ENCODE measurements at regions not wholly inside any gene's neighbourhood (a gene's known extent, or its start where the extent isn't known, plus 50 kb on each side); places are given as distances from the start of the nearest gene placed in this dataset.

DNA sequence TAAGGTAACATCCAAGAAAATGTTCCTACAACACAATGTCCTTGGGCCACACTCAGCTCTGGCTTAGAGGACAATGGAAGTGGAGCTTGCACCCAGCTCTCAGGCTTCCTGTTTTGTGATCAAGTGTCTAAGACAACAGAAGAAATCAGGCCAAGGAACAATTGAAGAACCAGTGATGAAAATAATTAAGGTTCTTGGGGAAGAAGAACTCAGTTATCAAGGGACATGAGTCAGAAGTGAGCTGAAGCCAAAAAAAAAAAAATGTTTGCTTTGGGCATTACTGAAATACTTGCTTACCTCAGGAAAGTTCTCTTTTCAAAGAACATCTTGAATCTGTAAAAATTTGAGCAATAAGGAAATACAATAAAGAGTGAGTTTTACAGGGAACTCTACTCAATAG, 299.0 kb downstream of the FBXO15 start:
- no peak for DNase-seq

DNA sequence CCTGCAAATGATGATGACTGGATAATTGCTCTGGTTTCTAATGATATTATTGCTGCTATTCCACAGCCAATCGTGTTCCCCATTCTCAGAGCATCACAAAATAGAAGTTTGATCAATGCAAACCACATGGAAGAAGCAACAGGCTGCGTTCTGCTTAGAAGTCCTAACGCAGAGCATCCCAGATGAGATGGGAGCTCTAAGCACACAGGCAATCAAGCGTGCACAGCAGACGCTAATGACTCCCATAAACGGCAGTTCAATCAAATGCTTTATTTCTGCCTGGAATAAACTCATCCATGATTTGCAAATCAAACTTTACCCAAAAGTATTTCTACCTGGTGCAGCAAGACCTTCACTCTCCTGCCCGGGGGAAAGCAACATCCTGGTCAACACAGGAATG, 304.2 kb downstream of the FBXO15 start:
- no peak for DNase-seq

DNA sequence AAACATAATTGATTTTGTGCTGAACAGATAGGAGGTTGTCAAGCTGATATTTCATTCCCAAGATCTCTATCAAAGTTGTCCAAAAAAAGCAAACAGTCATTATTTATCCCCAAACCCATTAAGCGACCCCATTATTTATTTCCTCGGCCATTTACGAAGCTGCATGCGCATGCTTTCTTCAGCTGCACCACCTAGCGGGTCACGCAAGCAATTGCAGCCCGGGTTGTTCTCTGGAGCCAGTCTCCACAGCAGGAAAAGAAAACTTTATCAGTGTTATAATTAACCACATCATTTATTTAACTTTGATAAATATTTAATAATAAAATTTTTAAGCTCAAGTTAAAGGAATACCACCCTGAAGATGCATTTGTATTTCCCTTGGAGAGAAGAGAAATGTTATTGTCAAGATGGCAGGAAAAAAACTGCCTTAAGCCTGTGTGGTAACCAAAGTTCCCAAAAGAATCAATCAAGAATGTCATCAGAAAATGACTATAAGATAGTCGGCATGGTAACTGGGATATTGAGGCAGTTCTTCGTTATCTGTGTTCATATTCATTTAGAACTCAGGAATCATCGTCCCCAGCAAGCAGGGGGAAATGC, 304.7 kb downstream of the FBXO15 start:
- DNase-seq = peak; percentile 34 to 47

GRCh38 chr18:73841661-73842060, 306.0 kb downstream of the FBXO15 start:
- DNase-seq = no peak

DNA sequence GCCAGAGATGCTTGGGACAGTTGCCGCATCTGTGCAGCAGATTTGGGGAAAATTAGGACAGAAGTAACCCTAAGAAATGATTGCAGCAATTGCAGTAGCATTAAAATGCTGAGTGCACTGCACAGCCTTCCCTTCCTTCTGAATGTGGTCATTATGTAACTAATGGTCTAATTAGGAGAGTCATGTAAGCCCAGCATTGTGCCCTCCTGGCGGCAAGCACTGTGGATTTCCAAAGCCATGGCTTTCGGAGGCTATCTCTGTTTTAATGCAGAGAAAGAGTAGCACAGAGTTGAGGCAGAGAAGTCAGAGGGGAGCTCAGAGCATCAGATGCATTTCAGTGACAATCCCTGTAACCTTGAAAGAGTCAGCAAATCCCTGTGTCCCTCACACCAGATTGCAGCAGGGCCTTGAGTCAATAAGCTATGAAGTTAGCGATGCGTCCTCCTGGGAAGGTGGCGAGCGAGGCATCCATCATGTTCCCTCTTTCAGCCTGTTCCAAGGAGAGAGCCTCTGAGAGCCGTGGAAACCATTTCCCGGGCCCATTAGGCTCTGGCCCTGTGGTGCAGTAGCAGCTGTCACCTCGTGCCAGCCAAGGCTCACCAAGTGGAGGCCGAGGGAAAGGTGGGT, 307.2 kb downstream of the FBXO15 start:
- DNase-seq = peak; percentile 2 to 19

GRCh38 chr18:73839441-73839840, 308.2 kb downstream of the FBXO15 start:
- no peak for DNase-seq

DNA sequence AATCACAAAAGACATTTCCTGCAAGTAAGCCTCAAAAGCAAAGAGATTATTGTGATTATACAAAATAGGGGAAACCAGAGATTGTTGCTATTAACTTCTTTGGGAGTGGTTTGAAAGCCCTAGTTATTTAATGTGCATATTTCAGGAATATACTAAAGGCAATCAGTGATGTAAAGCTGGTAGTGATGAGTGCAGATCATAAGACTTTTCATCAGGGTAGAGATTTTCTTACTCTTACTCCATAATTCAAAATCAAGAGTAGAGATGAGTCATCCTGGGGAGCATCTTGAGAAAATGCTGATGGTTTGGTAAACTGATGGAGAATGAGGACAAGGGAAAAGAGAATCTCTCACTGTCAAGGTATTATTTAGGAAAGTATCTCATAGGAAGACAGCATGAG, 309.5 kb downstream of the FBXO15 start:
- DNase-seq = no peak

DNA sequence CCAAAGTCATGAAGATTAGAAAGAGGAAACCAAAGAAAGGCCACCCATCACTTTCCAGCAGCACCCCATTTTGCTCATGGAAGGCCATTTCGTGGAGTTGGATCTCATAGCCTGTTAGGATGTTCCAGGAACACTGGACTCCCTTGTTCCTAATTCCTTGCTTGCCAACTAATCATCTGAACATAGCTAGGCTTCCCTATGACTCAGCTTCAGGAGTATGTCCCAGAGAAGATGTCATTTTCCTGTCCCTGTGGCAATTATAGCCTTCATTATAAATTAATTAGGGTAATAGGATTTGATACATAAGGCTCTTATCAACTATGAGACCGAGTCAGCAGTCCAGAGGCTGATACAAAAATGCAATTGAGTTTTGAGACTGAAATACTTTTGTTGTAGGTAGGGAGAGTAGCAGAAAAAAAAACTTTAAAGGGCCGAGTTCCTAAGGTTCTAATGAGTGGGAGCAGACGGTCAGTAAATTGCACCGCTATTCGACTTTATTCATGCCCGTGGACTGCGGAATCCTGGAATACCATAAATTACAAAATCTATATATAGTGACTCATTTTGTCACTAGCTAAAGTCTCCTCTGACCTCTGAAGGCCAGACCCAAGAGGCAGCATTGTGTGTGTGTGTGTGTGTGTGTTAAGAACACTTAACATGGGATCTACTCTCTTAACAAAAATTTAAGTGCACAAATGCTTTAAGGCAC, 311.8 kb downstream of the FBXO15 start:
- no peak for DNase-seq

GRCh38 chr18:73835039-73835438, 312.6 kb downstream of the FBXO15 start:
- DNase-seq = no peak

- DNase-seq = no peak
Observed at GRCh38 chr18:73831688-73832087, 315.9 kb downstream of the FBXO15 start.

DNA sequence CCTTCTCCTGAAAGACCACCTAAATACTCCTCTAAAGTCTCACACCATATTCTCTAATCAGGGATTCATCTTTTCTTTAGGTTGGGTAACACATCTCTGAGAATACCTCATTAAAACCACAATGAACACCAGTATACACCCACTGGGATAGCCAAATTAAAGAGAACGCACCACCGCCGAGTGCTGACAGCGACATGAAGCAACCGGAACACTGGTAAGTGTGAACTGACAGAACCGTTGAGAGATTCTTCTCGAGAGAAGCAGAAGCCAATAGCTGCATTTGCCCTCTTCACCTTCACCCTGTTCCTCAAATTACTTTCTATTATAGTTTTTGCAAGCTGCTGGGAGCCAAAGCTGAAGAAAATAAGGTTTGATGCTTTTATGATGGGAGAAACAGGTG, 318.5 kb downstream of the FBXO15 start:
- no peak for DNase-seq

DNA sequence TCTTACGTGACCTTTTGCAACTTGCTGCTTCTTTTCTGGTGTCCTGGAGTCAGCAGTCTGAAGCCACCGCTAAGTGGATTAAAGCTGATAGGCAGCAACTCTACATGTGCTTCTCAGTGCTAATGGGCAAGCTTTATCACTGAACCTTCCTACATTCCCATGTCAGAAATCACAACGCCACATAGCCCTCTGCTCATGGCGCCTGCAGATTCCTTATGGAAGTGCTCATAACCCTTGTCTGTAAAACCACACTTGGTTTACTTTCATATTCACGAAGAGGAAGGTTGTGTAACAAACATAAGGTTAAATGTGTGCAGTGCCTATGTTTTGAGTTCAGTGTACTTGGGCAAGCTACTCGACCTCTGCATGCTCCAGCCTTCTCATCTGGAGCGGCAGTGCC, 319.8 kb downstream of the FBXO15 start:
- no peak for DNase-seq

- no peak for DNase-seq
Observed at GRCh38 chr18:73826098-73826497, 321.5 kb downstream of the FBXO15 start.

DNA sequence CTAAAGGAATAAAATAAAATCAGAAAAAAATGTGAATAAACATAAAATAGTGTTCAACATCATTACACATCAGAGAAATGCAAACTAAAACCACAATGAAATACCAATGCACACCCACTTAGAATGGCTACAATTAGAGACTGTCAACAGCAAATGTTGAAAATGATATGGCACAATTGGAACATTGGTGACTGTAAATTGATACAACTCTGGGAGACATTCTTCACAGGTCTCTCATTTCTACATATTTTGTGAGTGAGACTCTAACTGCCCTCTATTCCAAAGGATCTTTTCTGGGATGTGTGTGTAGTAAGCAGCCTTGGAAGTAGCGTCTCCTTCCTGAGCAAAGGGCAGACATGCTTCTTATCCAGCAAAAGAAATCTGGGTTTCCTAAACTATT, 323.0 kb downstream of the FBXO15 start:
- no peak for DNase-seq

- no peak for DNase-seq
Observed at GRCh38 chr18:73812423-73812822, 335.2 kb downstream of the FBXO15 start.

DNA sequence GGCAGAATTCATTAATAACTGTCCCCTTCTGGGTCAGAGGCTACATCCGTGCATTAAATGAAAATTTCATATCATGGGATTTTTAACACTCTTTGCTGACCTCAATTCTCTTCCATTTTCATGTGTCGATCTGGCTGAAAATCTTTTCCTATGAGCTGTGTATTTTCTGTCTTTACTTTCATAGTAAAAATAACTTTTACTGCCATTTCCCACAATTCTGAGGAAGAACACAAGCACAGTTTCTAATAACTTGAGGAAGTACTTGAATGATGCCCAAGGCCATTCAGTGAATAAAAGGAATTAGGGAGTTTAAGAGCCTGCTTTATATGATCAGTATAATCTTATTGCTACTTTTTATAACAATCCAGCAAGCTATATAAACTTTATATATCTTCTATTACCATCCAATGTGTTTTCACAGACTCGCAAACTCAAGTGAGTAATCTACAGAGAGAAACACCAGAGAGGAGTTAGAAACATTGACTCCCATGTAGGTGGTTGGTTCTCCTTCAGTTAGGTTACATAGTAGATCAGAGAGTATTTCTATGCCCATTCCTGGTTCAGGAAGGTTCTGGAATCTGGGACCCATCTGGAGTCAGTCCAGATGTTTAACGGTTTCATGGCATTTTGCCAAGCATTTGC, 340.0 kb downstream of the FBXO15 start:
- no peak for DNase-seq

DNA sequence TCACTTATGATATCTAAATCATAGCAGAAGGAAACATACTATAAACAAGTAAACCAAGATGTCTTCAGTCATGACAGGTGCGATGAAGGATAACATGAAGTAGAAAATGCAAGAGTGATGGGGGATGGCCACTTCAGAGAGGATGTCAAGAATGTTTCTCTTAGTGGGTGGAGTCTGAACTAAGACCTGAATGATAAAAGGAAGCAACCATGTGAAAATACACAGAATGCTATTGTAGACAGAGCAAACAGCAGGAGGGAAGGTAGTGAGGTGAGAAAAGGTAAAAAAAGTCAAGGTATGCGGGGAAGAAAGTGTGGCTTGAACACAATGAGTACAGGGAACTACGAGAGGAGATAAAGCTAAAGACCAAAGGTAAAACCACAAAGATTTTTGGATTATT, 341.6 kb downstream of the FBXO15 start:
- DNase-seq = no peak

- DNase-seq = no peak
Observed at GRCh38 chr18:73797419-73797818, 350.2 kb downstream of the FBXO15 start.

- DNase-seq = no peak
Observed at GRCh38 chr18:73793386-73793785, 354.2 kb downstream of the FBXO15 start.

DNA sequence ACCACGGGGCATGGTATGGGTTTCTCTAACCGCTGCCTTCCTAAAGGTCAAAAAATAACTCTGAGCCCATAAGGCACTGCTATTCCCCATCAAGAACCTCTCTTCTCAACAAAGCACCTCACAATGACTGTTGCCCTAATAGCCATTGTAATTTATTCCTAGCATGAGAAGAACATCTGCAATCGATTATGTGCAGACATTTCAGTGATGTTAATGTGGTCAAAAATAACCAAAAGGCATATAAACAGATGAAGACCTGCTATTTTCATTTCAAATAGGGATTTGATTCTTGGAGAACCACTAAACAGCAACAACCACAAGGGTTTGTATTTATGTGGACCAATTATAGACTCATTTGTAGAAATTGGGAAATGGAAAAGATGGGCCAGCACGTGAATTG, 356.6 kb downstream of the FBXO15 start:
- DNase-seq = no peak

- no peak for DNase-seq
Observed at GRCh38 chr18:73790587-73790986, 357.0 kb downstream of the FBXO15 start.

- DNase-seq = no peak
Observed at GRCh38 chr18:73787316-73787715, 360.3 kb downstream of the FBXO15 start.

GRCh38 chr18:73785300-73785699, 362.3 kb downstream of the FBXO15 start:
- no peak for DNase-seq

- DNase-seq = no peak
Observed at GRCh38 chr18:73784853-73785252, 362.8 kb downstream of the FBXO15 start.

Data from hippocampal formation (tissue), 2 donors.